Peyer's patch (tissue), 4 donors: ENCODE measurements at regions not wholly inside any gene's neighbourhood (a gene's known extent, or its start where the extent isn't known, plus 50 kb on each side); places are given as distances from the start of the nearest gene placed in this dataset.

Experiments
- POLR2A ChIP-seq, 2 donors: fragments of 450-650 bp; IDR thresholded peaks; one replicate each; pipeline ENCODE4 v1.5.1; 2017; ENCODE audit warnings: antibody characterized with exemption in 2 of 2, mild to moderate bottlenecking in 2 of 2, moderate library complexity in 2 of 2
- TF ChIP-seq, protein P1 (sequence below), 6 experiments: fragments of 450-650 bp in 4 of 6; fragments of 200-600 bp in 2 of 6; sonication (generic) in 1 of 6; IDR thresholded peaks; one replicate each; pipeline ENCODE4 v1.5.1; 2017 to 2019; ENCODE audit warnings: antibody characterized with exemption in 6 of 6, mild to moderate bottlenecking in 3 of 6, moderate library complexity in 1 of 6

GRCh38 chr10:55668326-55668922 is 692.6 kb downstream of the ZWINT start:
- TF ChIP-seq, protein P1, sequence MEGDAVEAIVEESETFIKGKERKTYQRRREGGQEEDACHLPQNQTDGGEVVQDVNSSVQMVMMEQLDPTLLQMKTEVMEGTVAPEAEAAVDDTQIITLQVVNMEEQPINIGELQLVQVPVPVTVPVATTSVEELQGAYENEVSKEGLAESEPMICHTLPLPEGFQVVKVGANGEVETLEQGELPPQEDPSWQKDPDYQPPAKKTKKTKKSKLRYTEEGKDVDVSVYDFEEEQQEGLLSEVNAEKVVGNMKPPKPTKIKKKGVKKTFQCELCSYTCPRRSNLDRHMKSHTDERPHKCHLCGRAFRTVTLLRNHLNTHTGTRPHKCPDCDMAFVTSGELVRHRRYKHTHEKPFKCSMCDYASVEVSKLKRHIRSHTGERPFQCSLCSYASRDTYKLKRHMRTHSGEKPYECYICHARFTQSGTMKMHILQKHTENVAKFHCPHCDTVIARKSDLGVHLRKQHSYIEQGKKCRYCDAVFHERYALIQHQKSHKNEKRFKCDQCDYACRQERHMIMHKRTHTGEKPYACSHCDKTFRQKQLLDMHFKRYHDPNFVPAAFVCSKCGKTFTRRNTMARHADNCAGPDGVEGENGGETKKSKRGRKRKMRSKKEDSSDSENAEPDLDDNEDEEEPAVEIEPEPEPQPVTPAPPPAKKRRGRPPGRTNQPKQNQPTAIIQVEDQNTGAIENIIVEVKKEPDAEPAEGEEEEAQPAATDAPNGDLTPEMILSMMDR (IDR thresholded peaks at IDR 0.05): peak in 1 of 6 experiments; percentile 22
- no peak for TF ChIP-seq POLR2A (IDR thresholded peaks at IDR 0.05)
